ENCODE measurements at regions not wholly inside any gene's neighbourhood (a gene's known extent, or its start where the extent isn't known, plus 50 kb on each side); places are given as distances from the start of the nearest gene placed in this dataset.

DNA sequence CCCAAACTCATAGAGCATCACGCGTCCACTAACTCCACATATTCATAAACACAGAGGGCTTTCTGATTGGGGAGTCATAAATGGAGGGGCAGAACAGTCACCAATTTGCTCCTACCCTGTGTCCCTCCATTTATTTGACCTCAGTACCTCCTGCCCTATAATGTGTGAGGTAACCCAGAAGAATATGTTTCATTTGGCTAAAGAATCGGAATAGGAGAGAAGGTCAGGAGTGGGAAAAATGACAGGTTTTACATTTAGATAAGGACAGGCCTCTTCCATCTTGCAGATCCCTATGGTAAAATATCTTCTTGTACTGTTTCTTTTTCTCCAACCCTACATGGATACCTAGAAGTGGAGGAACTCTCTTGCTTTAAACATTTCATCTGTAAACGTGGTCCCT lies 578.0 kb downstream of the TUSC7 start:
- H3K27me3 ChIP-seq: no peaks in the 10 kb centered on the region
- no peak overlapping the region for H3K27ac ChIP-seq
- H3K4me1 ChIP-seq: peaks cover 7% of the 10 kb centered on the region
- no peaks in the 10 kb centered on the region for H3K36me3 ChIP-seq
- H3K4me3 ChIP-seq: no peak overlapping the region
- TF ChIP-seq POLR2AphosphoS5 (IDR thresholded peaks at IDR 0.05; ENCODE audit: insufficient read depth in 1 of 2, low read depth in 1 of 2) (no peak), POLR2A (IDR thresholded peaks at IDR 0.05) (no peak)
- TF ChIP-seq, protein P1, sequence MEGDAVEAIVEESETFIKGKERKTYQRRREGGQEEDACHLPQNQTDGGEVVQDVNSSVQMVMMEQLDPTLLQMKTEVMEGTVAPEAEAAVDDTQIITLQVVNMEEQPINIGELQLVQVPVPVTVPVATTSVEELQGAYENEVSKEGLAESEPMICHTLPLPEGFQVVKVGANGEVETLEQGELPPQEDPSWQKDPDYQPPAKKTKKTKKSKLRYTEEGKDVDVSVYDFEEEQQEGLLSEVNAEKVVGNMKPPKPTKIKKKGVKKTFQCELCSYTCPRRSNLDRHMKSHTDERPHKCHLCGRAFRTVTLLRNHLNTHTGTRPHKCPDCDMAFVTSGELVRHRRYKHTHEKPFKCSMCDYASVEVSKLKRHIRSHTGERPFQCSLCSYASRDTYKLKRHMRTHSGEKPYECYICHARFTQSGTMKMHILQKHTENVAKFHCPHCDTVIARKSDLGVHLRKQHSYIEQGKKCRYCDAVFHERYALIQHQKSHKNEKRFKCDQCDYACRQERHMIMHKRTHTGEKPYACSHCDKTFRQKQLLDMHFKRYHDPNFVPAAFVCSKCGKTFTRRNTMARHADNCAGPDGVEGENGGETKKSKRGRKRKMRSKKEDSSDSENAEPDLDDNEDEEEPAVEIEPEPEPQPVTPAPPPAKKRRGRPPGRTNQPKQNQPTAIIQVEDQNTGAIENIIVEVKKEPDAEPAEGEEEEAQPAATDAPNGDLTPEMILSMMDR (IDR thresholded peaks at IDR 0.05): no peak
- no peak for DNase-seq (ENCODE audit: extremely low spot score in 2 of 2)
- intact Hi-C loops (cut with DNase I): no loop called here
- H3K9me3 ChIP-seq: no peaks in the 10 kb centered on the region

DNA sequence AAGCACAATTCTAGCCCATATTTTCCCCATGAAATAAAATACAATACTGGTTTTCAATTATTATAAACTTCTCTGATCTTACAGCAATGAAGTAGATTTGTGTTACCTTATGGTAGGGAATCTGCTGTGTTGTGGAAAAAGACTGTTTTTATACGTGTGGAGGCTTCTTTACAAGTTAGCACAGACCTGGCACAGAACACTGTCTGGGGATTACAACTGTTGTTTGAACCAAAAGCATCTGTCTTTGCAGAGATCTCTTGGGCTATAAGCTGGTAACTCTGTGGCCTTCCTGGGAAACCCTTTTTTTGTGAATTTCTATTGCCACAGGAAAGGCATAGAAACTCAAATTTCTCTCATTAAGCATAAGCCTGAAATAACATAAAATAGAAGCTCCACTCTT lies 581.9 kb downstream of the TUSC7 start:
- H3K9me3 ChIP-seq: no peaks in the 10 kb centered on the region
- no peak for TF ChIP-seq POLR2A (IDR thresholded peaks at IDR 0.05)
- TF ChIP-seq, protein P1 (IDR thresholded peaks at IDR 0.05): no peak
- TF ChIP-seq POLR2AphosphoS5 (IDR thresholded peaks at IDR 0.05; ENCODE audit: insufficient read depth in 1 of 2, low read depth in 1 of 2): no peak
- no peaks in the 10 kb centered on the region for H3K4me1 ChIP-seq
- no peak overlapping the region for H3K27ac ChIP-seq
- H3K27me3 ChIP-seq: no peaks in the 10 kb centered on the region
- H3K36me3 ChIP-seq: no peaks in the 10 kb centered on the region
- no peak for DNase-seq (ENCODE audit: extremely low spot score in 2 of 2)
- no peak overlapping the region for H3K4me3 ChIP-seq
- intact Hi-C loops (cut with DNase I): no loop called here

DNA sequence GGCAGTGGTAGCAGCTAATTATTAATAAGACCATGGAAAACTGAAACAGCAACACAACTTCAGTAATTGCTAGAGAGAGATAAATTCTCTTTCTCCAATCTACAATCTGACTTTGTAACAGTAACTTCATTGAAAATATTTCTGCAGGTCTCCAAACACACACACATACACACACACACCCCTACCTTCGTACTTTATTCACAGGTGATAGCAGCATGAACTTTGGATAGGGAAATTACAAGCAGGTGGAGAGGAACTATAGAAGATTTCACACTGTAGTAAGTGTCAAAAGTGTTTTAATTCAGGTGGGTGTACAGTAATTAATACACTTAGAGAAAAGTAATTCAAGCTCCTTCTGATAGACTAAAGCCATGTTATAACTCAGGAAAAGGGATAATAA lies 587.5 kb downstream of the TUSC7 start:
- Histone ChIP-seq H3K4me3 (no peak overlapping the region), H3K27ac (no peak overlapping the region), H3K9me3 (no peaks in the 10 kb centered on the region), H3K27me3 (no peaks in the 10 kb centered on the region), H3K4me1 (no peaks in the 10 kb centered on the region), H3K36me3 (no peaks in the 10 kb centered on the region)
- TF ChIP-seq, protein P1 (IDR thresholded peaks at IDR 0.05): no peak
- TF ChIP-seq POLR2A (IDR thresholded peaks at IDR 0.05) (no peak), POLR2AphosphoS5 (IDR thresholded peaks at IDR 0.05; ENCODE audit: insufficient read depth in 1 of 2, low read depth in 1 of 2) (no peak)
- DNase-seq (ENCODE audit: extremely low spot score in 2 of 2): no peak
- intact Hi-C loops (cut with DNase I): no loop called here

GRCh38 chr3:117297541-117297940 lies 588.0 kb downstream of the TUSC7 start:
- intact Hi-C loops (cut with DNase I): no loop called here
- Histone ChIP-seq H3K27me3 (no peaks in the 10 kb centered on the region), H3K4me1 (no peaks in the 10 kb centered on the region), H3K9me3 (no peaks in the 10 kb centered on the region), H3K4me3 (no peak overlapping the region), H3K27ac (no peak overlapping the region), H3K36me3 (no peaks in the 10 kb centered on the region)
- DNase-seq (ENCODE audit: extremely low spot score in 2 of 2): no peak
- TF ChIP-seq POLR2A (IDR thresholded peaks at IDR 0.05) (no peak), POLR2AphosphoS5 (IDR thresholded peaks at IDR 0.05; ENCODE audit: insufficient read depth in 1 of 2, low read depth in 1 of 2) (no peak)
- TF ChIP-seq, protein P1 (IDR thresholded peaks at IDR 0.05): no peak

DNA sequence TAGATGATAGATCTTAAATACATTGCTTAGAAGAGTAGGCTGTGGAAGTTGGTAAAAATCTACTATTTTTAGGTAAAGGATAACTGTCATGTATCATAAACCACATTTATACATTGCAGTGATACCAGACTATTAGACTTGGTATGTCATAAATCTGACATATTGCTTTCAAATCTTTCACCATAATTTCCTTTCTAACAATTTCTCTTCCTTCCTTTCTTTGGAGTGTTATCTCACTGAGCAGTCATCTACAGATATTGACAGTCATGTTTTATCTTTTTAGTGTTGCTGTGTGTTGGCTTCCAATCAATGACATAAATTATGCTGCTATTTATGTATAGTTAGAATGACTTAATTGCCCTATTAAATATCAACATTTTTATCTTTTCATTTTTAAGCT lies 588.7 kb downstream of the TUSC7 start:
- Histone ChIP-seq H3K27me3 (no peaks in the 10 kb centered on the region), H3K9me3 (no peaks in the 10 kb centered on the region), H3K4me3 (no peak overlapping the region), H3K36me3 (no peaks in the 10 kb centered on the region), H3K4me1 (no peaks in the 10 kb centered on the region), H3K27ac (no peak overlapping the region)
- TF ChIP-seq POLR2AphosphoS5 (IDR thresholded peaks at IDR 0.05; ENCODE audit: insufficient read depth in 1 of 2, low read depth in 1 of 2): no peak
- no peak for TF ChIP-seq POLR2A (IDR thresholded peaks at IDR 0.05)
- TF ChIP-seq, protein P1 (IDR thresholded peaks at IDR 0.05): no peak
- intact Hi-C loops (cut with DNase I): no loop called here
- DNase-seq (ENCODE audit: extremely low spot score in 2 of 2): no peak
